Liver (tissue), 3 donors: ENCODE measurements at regions not wholly inside any gene's neighbourhood (a gene's known extent, or its start where the extent isn't known, plus 50 kb on each side); places are given as distances from the start of the nearest gene placed in this dataset.

ENCODE experiments used
- ATF3 ChIP-seq: IDR thresholded peaks from 2 replicates; pipeline ENCODE4 v1.6.1; 2016; ENCODE audit warnings: antibody characterized with exemption
- CTCF ChIP-seq: fragments of 150-350 bp; IDR thresholded peaks from 2 replicates; pipeline ENCODE4 v1.5.1; 2017; ENCODE audit warnings: improper control_type of control experiment, low read depth, low read length; ENCODE audit not compliant: missing input control
- FOXA1 ChIP-seq: IDR thresholded peaks from 2 replicates; pipeline ENCODE4 v1.6.1; 2016; ENCODE audit warnings: antibody characterized with exemption
- GABPA ChIP-seq, 2 donors: IDR thresholded peaks in 1 of 2; conservative IDR thresholded peaks in 1 of 2; 2 replicates each; pipeline ENCODE4 v1.6.1; 2016; ENCODE audit warnings: antibody characterized with exemption in 2 of 2, mild to moderate bottlenecking in 1 of 2, moderate library complexity in 1 of 2
- MAX ChIP-seq: IDR thresholded peaks from 2 replicates; pipeline ENCODE4 v1.6.1; 2016; ENCODE audit warnings: antibody characterized with exemption
- NR2F2 ChIP-seq: IDR thresholded peaks from 2 replicates; pipeline ENCODE4 v1.6.1; 2016; ENCODE audit warnings: antibody characterized with exemption
- RAD21 ChIP-seq, 2 donors: IDR thresholded peaks; 2 replicates each; pipeline ENCODE4 v1.6.1; 2016; ENCODE audit warnings: antibody characterized with exemption in 2 of 2, mild to moderate bottlenecking in 2 of 2
- RXRA ChIP-seq, 2 donors: IDR thresholded peaks; 2 replicates each; pipeline ENCODE4 v1.6.1; 2017 to 2018; ENCODE audit warnings: antibody characterized with exemption in 2 of 2, mild to moderate bottlenecking in 1 of 2
- SP1 ChIP-seq: IDR thresholded peaks from 2 replicates; pipeline ENCODE4 v1.6.1; 2018; ENCODE audit warnings: antibody characterized with exemption, mild to moderate bottlenecking
- TF ChIP-seq, protein P1 (sequence below): IDR thresholded peaks from 2 replicates; pipeline ENCODE4 v1.6.1; 2016; ENCODE audit warnings: antibody characterized with exemption, mild to moderate bottlenecking
- donor health status: healthy.
- donor health status: healthy.

DNA sequence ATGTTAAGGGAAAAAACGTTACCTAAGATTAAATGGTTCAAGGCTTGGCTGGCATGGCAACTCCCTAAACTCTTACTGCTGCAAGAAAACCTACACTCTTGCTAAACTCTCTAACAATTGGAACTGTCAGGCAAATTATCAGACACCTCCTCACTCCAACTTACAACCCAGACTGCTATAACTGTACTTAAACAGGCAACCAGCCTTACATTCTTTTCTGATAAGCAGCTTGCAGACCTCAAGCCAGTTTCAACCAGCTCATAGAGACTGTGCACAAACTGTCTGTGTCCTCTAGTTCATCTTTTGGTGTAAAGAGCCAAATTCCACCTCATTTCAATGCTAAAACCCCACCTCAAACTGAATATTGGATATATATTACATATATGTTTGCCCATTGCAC is 504.9 kb downstream of the UBE2NL start:
- TF ChIP-seq RXRA (IDR thresholded peaks at IDR 0.05) (no peak), CTCF (no peak), MAX (no peak), RAD21 (IDR thresholded peaks at IDR 0.05) (no peak), ATF3 (no peak), GABPA (IDR thresholded peaks at IDR 0.05 in 1 of 2, conservative IDR thresholded peaks at IDR 0.05 in 1 of 2) (no peak), NR2F2 (no peak), FOXA1 (no peak), SP1 (no peak)
- TF ChIP-seq, protein P1, sequence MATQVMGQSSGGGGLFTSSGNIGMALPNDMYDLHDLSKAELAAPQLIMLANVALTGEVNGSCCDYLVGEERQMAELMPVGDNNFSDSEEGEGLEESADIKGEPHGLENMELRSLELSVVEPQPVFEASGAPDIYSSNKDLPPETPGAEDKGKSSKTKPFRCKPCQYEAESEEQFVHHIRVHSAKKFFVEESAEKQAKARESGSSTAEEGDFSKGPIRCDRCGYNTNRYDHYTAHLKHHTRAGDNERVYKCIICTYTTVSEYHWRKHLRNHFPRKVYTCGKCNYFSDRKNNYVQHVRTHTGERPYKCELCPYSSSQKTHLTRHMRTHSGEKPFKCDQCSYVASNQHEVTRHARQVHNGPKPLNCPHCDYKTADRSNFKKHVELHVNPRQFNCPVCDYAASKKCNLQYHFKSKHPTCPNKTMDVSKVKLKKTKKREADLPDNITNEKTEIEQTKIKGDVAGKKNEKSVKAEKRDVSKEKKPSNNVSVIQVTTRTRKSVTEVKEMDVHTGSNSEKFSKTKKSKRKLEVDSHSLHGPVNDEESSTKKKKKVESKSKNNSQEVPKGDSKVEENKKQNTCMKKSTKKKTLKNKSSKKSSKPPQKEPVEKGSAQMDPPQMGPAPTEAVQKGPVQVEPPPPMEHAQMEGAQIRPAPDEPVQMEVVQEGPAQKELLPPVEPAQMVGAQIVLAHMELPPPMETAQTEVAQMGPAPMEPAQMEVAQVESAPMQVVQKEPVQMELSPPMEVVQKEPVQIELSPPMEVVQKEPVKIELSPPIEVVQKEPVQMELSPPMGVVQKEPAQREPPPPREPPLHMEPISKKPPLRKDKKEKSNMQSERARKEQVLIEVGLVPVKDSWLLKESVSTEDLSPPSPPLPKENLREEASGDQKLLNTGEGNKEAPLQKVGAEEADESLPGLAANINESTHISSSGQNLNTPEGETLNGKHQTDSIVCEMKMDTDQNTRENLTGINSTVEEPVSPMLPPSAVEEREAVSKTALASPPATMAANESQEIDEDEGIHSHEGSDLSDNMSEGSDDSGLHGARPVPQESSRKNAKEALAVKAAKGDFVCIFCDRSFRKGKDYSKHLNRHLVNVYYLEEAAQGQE: no peak
